ENCODE measurements at regions not wholly inside any gene's neighbourhood (a gene's known extent, or its start where the extent isn't known, plus 50 kb on each side); places are given as distances from the start of the nearest gene placed in this dataset.

GRCh38 chr16:85386467-85387170 lies 226.5 kb upstream of the GSE1 start:
- no peak for TF ChIP-seq CTCF (IDR thresholded peaks at IDR 0.05)
- no peak for DNase-seq
- Histone ChIP-seq H3K4me3 (replicated peaks in 1 of 3; ENCODE audit: low read depth in 2 of 3, low read length in 3 of 3) (no peak overlapping the region), H3K4me2 (replicated peaks; ENCODE audit: extremely low read depth, low read length, poor library complexity, severe bottlenecking) (no peak overlapping the region), H3K36me3 (replicated peaks in 1 of 2; ENCODE audit: control insufficient read depth in 1 of 2, insufficient read depth in 2 of 2, low read length in 2 of 2) (no peaks in the 10 kb centered on the region), H3K9me3 (replicated peaks in 1 of 2; ENCODE audit: control insufficient read depth in 1 of 2, insufficient read depth in 1 of 2, low read length in 2 of 2) (no peaks in the 10 kb centered on the region), H3K79me2 (ENCODE audit: insufficient read depth, low read length) (no peaks in the 10 kb centered on the region), H3K27me3 (ENCODE audit: control insufficient read depth in 2 of 2, insufficient read depth in 2 of 2, low read length in 2 of 2) (peaks cover 0 to 5% of the 10 kb centered on the region in 2 donors), H2AFZ (ENCODE audit: insufficient read depth, low read depth, low read length, poor library complexity, severe bottlenecking) (no peak overlapping the region), H3K4me1 (ENCODE audit: control insufficient read depth in 1 of 2, insufficient read depth in 2 of 2, low read length in 2 of 2) (no peaks in the 10 kb centered on the region), H3K9ac (ENCODE audit: insufficient read depth, low read length, poor library complexity, severe bottlenecking) (no peak overlapping the region), H3K27ac (ENCODE audit: low read depth in 1 of 2, low read length in 2 of 2) (no peak overlapping the region), H4K20me1 (ENCODE audit: insufficient read depth, low read length) (no peaks in the 10 kb centered on the region)
- Mint-ChIP-seq H3K27me3 (ENCODE audit: low read depth in 3 of 3) (peaks cover 4 to 10% (median 7%) of the 10 kb centered on the region in 3 donors), H3K27ac (no peak overlapping the region), H3K4me3 (no peak overlapping the region), H3K9me3 (peaks cover 0 to 9% (median 0%) of the 10 kb centered on the region in 7 donors), H3K4me1 (no peaks in the 10 kb centered on the region), H3K36me3 (no peaks in the 10 kb centered on the region)
- intact Hi-C loops (cut with micrococcal nuclease) = no loop called here
- WGBS (ENCODE audit: insufficient coverage) = 95% methylated on average over 13 of the region's 13 CpGs

GRCh38 chr16:85387171-85387507 lies 226.0 kb upstream of the GSE1 start:
- Histone ChIP-seq H3K9me3 (replicated peaks in 1 of 2; ENCODE audit: control insufficient read depth in 1 of 2, insufficient read depth in 1 of 2, low read length in 2 of 2) (no peaks in the 10 kb centered on the region), H3K9ac (ENCODE audit: insufficient read depth, low read length, poor library complexity, severe bottlenecking) (no peak overlapping the region), H3K27ac (ENCODE audit: low read depth in 1 of 2, low read length in 2 of 2) (no peak overlapping the region), H3K4me3 (replicated peaks in 1 of 3; ENCODE audit: low read depth in 2 of 3, low read length in 3 of 3) (no peak overlapping the region), H2AFZ (ENCODE audit: insufficient read depth, low read depth, low read length, poor library complexity, severe bottlenecking) (no peak overlapping the region), H3K27me3 (ENCODE audit: control insufficient read depth in 2 of 2, insufficient read depth in 2 of 2, low read length in 2 of 2) (no peaks in the 10 kb centered on the region), H3K36me3 (replicated peaks in 1 of 2; ENCODE audit: control insufficient read depth in 1 of 2, insufficient read depth in 2 of 2, low read length in 2 of 2) (no peaks in the 10 kb centered on the region), H3K4me2 (replicated peaks; ENCODE audit: extremely low read depth, low read length, poor library complexity, severe bottlenecking) (no peak overlapping the region), H3K4me1 (ENCODE audit: control insufficient read depth in 1 of 2, insufficient read depth in 2 of 2, low read length in 2 of 2) (no peaks in the 10 kb centered on the region), H4K20me1 (ENCODE audit: insufficient read depth, low read length) (no peaks in the 10 kb centered on the region), H3K79me2 (ENCODE audit: insufficient read depth, low read length) (no peaks in the 10 kb centered on the region)
- no peak for TF ChIP-seq CTCF (IDR thresholded peaks at IDR 0.05)
- Mint-ChIP-seq H3K36me3 (no peaks in the 10 kb centered on the region), H3K4me3 (no peak overlapping the region), H3K27me3 (ENCODE audit: low read depth in 3 of 3) (peaks cover 3 to 5% (median 4%) of the 10 kb centered on the region in 3 donors), H3K27ac (no peak overlapping the region), H3K9me3 (peaks cover 0 to 9% (median 0%) of the 10 kb centered on the region in 7 donors), H3K4me1 (no peaks in the 10 kb centered on the region)
- DNase-seq = no peak
- intact Hi-C loops (cut with micrococcal nuclease) = no loop called here
- WGBS (ENCODE audit: insufficient coverage) = 91% methylated on average over 6 of the region's 11 CpGs

Measured in CD14-positive monocyte (primary cell).